Ovary (tissue), 3 donors: ENCODE measurements at regions not wholly inside any gene's neighbourhood (a gene's known extent, or its start where the extent isn't known, plus 50 kb on each side); places are given as distances from the start of the nearest gene placed in this dataset.

ENCODE experiments used
- CTCF ChIP-seq, 3 donors: fragments of 450-650 bp in 2 of 3; fragments of 200-600 bp in 1 of 3; IDR thresholded peaks; one replicate each; pipeline versions ENCODE4 v1.5.1 to v1.8.0; 2016 to 2022; ENCODE audit warnings: antibody characterized with exemption in 3 of 3, mild to moderate bottlenecking in 1 of 3
- POLR2A ChIP-seq: fragments of 450-650 bp; IDR thresholded peaks from one replicate; pipeline ENCODE4 v1.6.1; 2017; ENCODE audit warnings: antibody characterized with exemption, mild to moderate bottlenecking, moderate library complexity
- donor health status: DM: no; HTN: no; CAD: no.

- TF ChIP-seq CTCF (IDR thresholded peaks at IDR 0.05): no peak
- no peak for TF ChIP-seq POLR2A
These were observed 78.9 kb downstream of the EMP1 start for GRCh38 chr12:13275241-13276085.
